Glutamatergic neuron (in vitro differentiated cells): ENCODE measurements at regions not wholly inside any gene's neighbourhood (a gene's known extent, or its start where the extent isn't known, plus 50 kb on each side); places are given as distances from the start of the nearest gene placed in this dataset.

Experiments used
- DNase-seq: peaks from one replicate; pipeline ENCODE4 v3.0.0; 2022
- H3K27ac Mint-ChIP-seq: one replicate; pipeline ENCODE4 v1.8.0; 2020; ENCODE audit warnings: mild to moderate bottlenecking, mixed read lengths, inconsistent platforms; ENCODE audit not compliant: unreplicated experiment
- H3K27me3 Mint-ChIP-seq: one replicate; pipeline ENCODE4 v1.8.0; 2020; ENCODE audit warnings: mild to moderate bottlenecking, moderate library complexity, mixed read lengths, inconsistent platforms; ENCODE audit not compliant: unreplicated experiment
- H3K36me3 Mint-ChIP-seq: one replicate; pipeline ENCODE4 v1.8.0; 2020; ENCODE audit warnings: mild to moderate bottlenecking, mixed read lengths, inconsistent platforms; ENCODE audit not compliant: unreplicated experiment
- H3K4me1 Mint-ChIP-seq: one replicate; pipeline ENCODE4 v1.8.0; 2020; ENCODE audit warnings: mild to moderate bottlenecking, low read depth, mixed read lengths, inconsistent platforms; ENCODE audit not compliant: unreplicated experiment
- H3K4me3 Mint-ChIP-seq: one replicate; pipeline ENCODE4 v1.8.0; 2020; ENCODE audit warnings: mild to moderate bottlenecking, mixed read lengths, inconsistent platforms; ENCODE audit not compliant: unreplicated experiment
- H3K9me3 Mint-ChIP-seq: one replicate; pipeline ENCODE4 v1.8.0; 2020; ENCODE audit warnings: mild to moderate bottlenecking, moderate library complexity, mixed read lengths, inconsistent platforms; ENCODE audit not compliant: unreplicated experiment
- CTCF ChIP-seq: fragments of 200-600 bp; sonication (generic); IDR thresholded peaks from one replicate; pipeline ENCODE4 v1.5.0; 2021; ENCODE audit not compliant: partially characterized antibody, unreplicated experiment

GRCh38 chr21:32094804-32095203 lies 184.0 kb downstream of the MIS18A start:
- DNase-seq = no peak
- Mint-ChIP-seq H3K36me3 (peaks cover 11% of the 10 kb centered on the region), H3K4me1 (peaks cover 4% of the 10 kb centered on the region), H3K27me3 (peaks cover 7% of the 10 kb centered on the region), H3K27ac (no peak overlapping the region), H3K9me3 (peaks cover 4% of the 10 kb centered on the region), H3K4me3 (no peak overlapping the region)
- TF ChIP-seq CTCF = no peak

GRCh38 chr21:32093646-32094462 lies 185.0 kb downstream of the MIS18A start:
- Mint-ChIP-seq H3K27ac (no peak overlapping the region), H3K36me3 (peaks cover 11% of the 10 kb centered on the region), H3K4me1 (peaks cover 2% of the 10 kb centered on the region), H3K27me3 (peaks cover 7% of the 10 kb centered on the region), H3K9me3 (peaks cover 7% of the 10 kb centered on the region), H3K4me3 (no peak overlapping the region)
- no peak for TF ChIP-seq CTCF
- DNase-seq = no peak

- no peak for TF ChIP-seq CTCF
- H3K27ac Mint-ChIP-seq = no peak overlapping the region
- DNase-seq = no peak
- peaks cover 6% of the 10 kb centered on the region for H3K27me3 Mint-ChIP-seq
- H3K36me3 Mint-ChIP-seq = peaks cover 14% of the 10 kb centered on the region
- H3K4me3 Mint-ChIP-seq = no peak overlapping the region
- H3K9me3 Mint-ChIP-seq = peaks cover 7% of the 10 kb centered on the region
- H3K4me1 Mint-ChIP-seq = no peaks in the 10 kb centered on the region
Observed at GRCh38 chr21:32090956-32091355, 187.9 kb downstream of the MIS18A start.

GRCh38 chr21:32089766-32090165 lies 189.1 kb downstream of the MIS18A start:
- peaks cover 2% of the 10 kb centered on the region for H3K27me3 Mint-ChIP-seq
- no peak for TF ChIP-seq CTCF
- H3K4me1 Mint-ChIP-seq = no peaks in the 10 kb centered on the region
- DNase-seq = no peak
- H3K36me3 Mint-ChIP-seq = peaks cover 14% of the 10 kb centered on the region
- H3K4me3 Mint-ChIP-seq = no peak overlapping the region
- no peak overlapping the region for H3K27ac Mint-ChIP-seq
- H3K9me3 Mint-ChIP-seq = peaks cover 6% of the 10 kb centered on the region

- Mint-ChIP-seq H3K9me3 (peaks cover 6% of the 10 kb centered on the region), H3K27ac (peak overlapping the region; percentile 35), H3K36me3 (peaks cover 14% of the 10 kb centered on the region), H3K27me3 (peaks cover 2% of the 10 kb centered on the region), H3K4me3 (no peak overlapping the region), H3K4me1 (no peaks in the 10 kb centered on the region)
- TF ChIP-seq CTCF = no peak
- DNase-seq = no peak
Observed at GRCh38 chr21:32088471-32088870, 190.4 kb downstream of the MIS18A start.
